ENCODE measurements at regions not wholly inside any gene's neighbourhood (a gene's known extent, or its start where the extent isn't known, plus 50 kb on each side); places are given as distances from the start of the nearest gene placed in this dataset.

DNA sequence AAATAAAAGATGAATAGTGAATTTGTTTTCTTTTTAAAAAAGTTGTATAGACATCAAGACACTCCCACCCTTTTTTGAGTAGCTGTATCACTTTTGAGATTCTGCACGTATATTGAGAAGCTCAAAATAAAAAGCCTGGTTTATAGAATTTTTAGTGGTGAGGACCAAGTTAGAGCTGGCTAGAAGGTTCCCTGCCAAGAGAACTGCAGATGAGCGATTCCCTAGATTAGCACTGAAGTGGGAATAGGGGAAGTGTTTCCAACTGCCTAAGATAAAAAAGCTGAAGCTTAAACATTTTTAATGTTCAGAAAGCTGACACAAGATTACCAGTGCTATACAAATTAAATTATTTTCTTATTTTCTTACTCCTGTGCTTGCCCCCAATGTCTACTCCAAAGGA is 135.7 kb upstream of the TMEM229A start:
- H3K36me3 Mint-ChIP-seq (ENCODE audit: unreplicated experiment) = peaks cover 21% of the 10 kb centered on the region
- peaks cover 12% of the 10 kb centered on the region for H3K4me1 Mint-ChIP-seq (ENCODE audit: unreplicated experiment)
- no peak for DNase-seq (ENCODE audit: extremely low spot score, unreplicated experiment)
- H3K27me3 Mint-ChIP-seq (ENCODE audit: unreplicated experiment) = no peaks in the 10 kb centered on the region
- H3K4me3 Mint-ChIP-seq (ENCODE audit: unreplicated experiment) = no peak overlapping the region
- no peak overlapping the region for H3K27ac Mint-ChIP-seq (ENCODE audit: unreplicated experiment)
- TF ChIP-seq, protein P1, sequence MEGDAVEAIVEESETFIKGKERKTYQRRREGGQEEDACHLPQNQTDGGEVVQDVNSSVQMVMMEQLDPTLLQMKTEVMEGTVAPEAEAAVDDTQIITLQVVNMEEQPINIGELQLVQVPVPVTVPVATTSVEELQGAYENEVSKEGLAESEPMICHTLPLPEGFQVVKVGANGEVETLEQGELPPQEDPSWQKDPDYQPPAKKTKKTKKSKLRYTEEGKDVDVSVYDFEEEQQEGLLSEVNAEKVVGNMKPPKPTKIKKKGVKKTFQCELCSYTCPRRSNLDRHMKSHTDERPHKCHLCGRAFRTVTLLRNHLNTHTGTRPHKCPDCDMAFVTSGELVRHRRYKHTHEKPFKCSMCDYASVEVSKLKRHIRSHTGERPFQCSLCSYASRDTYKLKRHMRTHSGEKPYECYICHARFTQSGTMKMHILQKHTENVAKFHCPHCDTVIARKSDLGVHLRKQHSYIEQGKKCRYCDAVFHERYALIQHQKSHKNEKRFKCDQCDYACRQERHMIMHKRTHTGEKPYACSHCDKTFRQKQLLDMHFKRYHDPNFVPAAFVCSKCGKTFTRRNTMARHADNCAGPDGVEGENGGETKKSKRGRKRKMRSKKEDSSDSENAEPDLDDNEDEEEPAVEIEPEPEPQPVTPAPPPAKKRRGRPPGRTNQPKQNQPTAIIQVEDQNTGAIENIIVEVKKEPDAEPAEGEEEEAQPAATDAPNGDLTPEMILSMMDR (IDR thresholded peaks at IDR 0.05) = no peak
- peaks cover 29% of the 10 kb centered on the region for H3K9me3 Mint-ChIP-seq (ENCODE audit: unreplicated experiment)

GRCh38 chr7:124162667-124163066 is 129.8 kb upstream of the TMEM229A start:
- H3K36me3 Mint-ChIP-seq (ENCODE audit: unreplicated experiment) = peaks cover 18% of the 10 kb centered on the region

DNA sequence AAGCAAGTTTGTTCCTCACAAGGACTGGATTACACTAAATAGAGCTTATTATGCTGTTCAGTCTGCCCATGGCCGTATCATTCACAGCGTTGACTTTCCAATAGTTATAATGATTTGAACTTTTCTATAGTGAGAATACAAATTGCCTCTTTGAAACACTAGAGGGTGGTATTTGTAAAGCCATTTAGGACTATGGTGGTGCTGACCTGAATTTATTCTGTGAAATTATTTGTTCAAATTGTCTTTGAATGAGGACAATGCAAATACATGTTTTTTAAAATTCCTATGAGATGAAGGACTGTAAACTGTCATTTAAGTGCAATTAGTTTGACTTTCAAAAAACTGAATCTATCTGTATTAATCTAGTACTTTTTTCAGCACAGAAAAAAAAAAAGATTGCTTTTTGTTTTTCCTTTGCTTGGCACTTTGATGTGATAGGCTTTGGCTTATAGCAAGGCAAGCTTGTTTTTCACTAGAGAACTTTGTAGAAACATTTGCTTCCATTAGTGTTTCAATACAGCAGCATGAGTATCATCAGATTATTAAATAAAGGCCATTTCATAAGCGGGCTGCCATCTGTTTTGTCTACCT is 122.7 kb upstream of the TMEM229A start:
- TF ChIP-seq, protein P1 (IDR thresholded peaks at IDR 0.05) = peak; percentile 75
- DNase-seq (ENCODE audit: extremely low spot score, unreplicated experiment) = no peak
- no peaks in the 10 kb centered on the region for H3K9me3 Mint-ChIP-seq (ENCODE audit: unreplicated experiment)
- no peak overlapping the region for H3K4me3 Mint-ChIP-seq (ENCODE audit: unreplicated experiment)
- H3K36me3 Mint-ChIP-seq (ENCODE audit: unreplicated experiment) = no peaks in the 10 kb centered on the region
- H3K27ac Mint-ChIP-seq (ENCODE audit: unreplicated experiment) = no peak overlapping the region
- no peaks in the 10 kb centered on the region for H3K27me3 Mint-ChIP-seq (ENCODE audit: unreplicated experiment)
- peaks cover 9% of the 10 kb centered on the region for H3K4me1 Mint-ChIP-seq (ENCODE audit: unreplicated experiment)

More at GRCh38 chr7:124162667-124163066, 129.8 kb upstream of the TMEM229A start:
- H3K9me3 Mint-ChIP-seq (ENCODE audit: unreplicated experiment) = peaks cover 32% of the 10 kb centered on the region
- H3K27ac Mint-ChIP-seq (ENCODE audit: unreplicated experiment) = peak overlapping the region; percentile 37
- peaks cover 23% of the 10 kb centered on the region for H3K4me1 Mint-ChIP-seq (ENCODE audit: unreplicated experiment)
- DNase-seq (ENCODE audit: extremely low spot score, unreplicated experiment) = no peak
- no peak overlapping the region for H3K4me3 Mint-ChIP-seq (ENCODE audit: unreplicated experiment)
- TF ChIP-seq, protein P1 (IDR thresholded peaks at IDR 0.05) = no peak
- no peaks in the 10 kb centered on the region for H3K27me3 Mint-ChIP-seq (ENCODE audit: unreplicated experiment)

DNA sequence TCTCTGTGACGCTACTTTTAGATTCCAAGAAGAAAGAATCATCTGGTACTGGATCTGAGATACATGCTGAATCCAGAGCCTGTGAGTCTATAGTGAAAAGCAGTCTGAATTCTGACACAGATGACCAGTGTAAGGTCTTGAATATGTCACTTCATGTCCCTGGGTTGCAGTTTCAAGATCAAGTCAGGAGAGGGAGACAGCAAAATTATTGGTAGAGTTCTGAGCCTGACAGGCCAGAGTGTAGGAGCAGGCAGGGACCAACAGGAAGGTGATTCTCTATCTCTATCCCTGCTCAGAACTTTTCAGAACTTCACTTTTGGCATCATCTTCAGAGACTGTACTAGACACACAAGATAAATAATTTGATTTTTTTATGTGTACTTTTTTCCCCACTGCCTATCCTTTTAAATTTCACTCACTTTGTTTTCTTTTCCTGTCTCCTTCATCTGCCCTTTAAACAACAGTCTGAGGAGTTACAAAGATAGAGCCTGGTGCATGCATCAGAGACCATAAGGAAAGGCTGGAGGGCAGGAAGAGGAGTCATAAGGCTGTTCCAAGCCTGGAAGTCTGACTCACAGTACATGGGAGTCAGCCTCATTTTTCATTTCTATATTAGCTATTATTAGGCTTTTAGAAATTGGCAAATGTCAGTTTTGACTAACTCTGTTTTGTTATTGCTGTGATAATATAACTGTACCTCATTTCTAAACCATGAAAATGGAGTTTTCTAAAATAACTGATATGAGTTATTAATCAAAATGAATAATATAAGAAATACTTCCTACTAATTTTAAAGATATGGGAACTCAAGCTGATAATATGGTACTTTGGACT is 120.2 kb upstream of the TMEM229A start:
- peaks cover 11% of the 10 kb centered on the region for H3K27me3 Mint-ChIP-seq (ENCODE audit: unreplicated experiment)
- peaks cover 9% of the 10 kb centered on the region for H3K4me1 Mint-ChIP-seq (ENCODE audit: unreplicated experiment)
- H3K36me3 Mint-ChIP-seq (ENCODE audit: unreplicated experiment) = no peaks in the 10 kb centered on the region
- DNase-seq (ENCODE audit: extremely low spot score, unreplicated experiment) = no peak
- peak overlapping the region; percentile 57 for H3K27ac Mint-ChIP-seq (ENCODE audit: unreplicated experiment)
- TF ChIP-seq, protein P1 (IDR thresholded peaks at IDR 0.05) = peak; percentile 59
- H3K9me3 Mint-ChIP-seq (ENCODE audit: unreplicated experiment) = no peaks in the 10 kb centered on the region
- H3K4me3 Mint-ChIP-seq (ENCODE audit: unreplicated experiment) = no peak overlapping the region

DNA sequence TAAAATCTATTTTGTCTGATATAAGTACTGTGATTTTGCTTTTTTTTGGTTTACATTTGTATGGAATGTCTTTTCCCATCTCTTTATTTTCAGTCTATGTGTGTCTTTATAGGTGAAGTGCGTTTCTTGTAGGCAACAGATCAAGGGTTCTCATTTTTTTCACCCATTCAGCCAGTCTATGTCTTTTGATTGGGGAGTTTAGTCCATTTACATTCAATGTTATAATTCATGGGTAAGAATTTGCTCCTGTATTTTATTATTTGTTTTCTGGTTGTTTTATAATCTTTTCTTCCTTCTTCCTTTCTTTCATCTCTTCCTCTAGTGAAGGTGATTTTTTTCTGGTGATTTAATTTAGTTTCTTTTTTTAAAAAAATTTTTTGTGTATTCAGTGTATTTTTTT is 104.8 kb upstream of the TMEM229A start:
- Mint-ChIP-seq H3K4me1 (ENCODE audit: unreplicated experiment) (no peaks in the 10 kb centered on the region), H3K4me3 (ENCODE audit: unreplicated experiment) (no peak overlapping the region), H3K9me3 (ENCODE audit: unreplicated experiment) (peaks cover 28% of the 10 kb centered on the region), H3K27me3 (ENCODE audit: unreplicated experiment) (peaks cover 15% of the 10 kb centered on the region), H3K36me3 (ENCODE audit: unreplicated experiment) (peaks cover 2% of the 10 kb centered on the region), H3K27ac (ENCODE audit: unreplicated experiment) (no peak overlapping the region)
- TF ChIP-seq, protein P1 (IDR thresholded peaks at IDR 0.05) = no peak
- no peak for DNase-seq (ENCODE audit: extremely low spot score, unreplicated experiment)

All from osteocyte (in vitro differentiated cells).